Parathyroid adenoma (tissue), 2 donors: ENCODE measurements at regions not wholly inside any gene's neighbourhood (a gene's known extent, or its start where the extent isn't known, plus 50 kb on each side); places are given as distances from the start of the nearest gene placed in this dataset.

Experiments
- H2AFZ ChIP-seq: fragments of 300-600 bp; sonication (generic); one replicate; pipeline ENCODE4 v1.7.0; 2017; ENCODE audit warnings: antibody characterized with exemption, mild to moderate bottlenecking
- H3K27ac ChIP-seq: fragments of 300-600 bp; sonication (generic); one replicate; pipeline ENCODE4 v1.7.0; 2017
- H3K27me3 ChIP-seq: fragments of 300-600 bp; sonication (generic); one replicate; pipeline ENCODE4 v1.7.0; 2017; ENCODE audit warnings: low read length; ENCODE audit not compliant: control insufficient read depth, insufficient read depth
- H3K36me3 ChIP-seq: fragments of 300-600 bp; sonication (generic); one replicate; pipeline ENCODE4 v1.7.0; 2017; ENCODE audit warnings: low read length; ENCODE audit not compliant: control insufficient read depth, insufficient read depth
- H3K4me1 ChIP-seq: fragments of 300-600 bp; sonication (generic); one replicate; pipeline ENCODE4 v1.7.0; 2017; ENCODE audit warnings: control low read depth
- H3K4me2 ChIP-seq: fragments of 300-600 bp; sonication (generic); one replicate; pipeline ENCODE4 v1.7.0; 2017; ENCODE audit warnings: low read length
- H3K4me3 ChIP-seq: fragments of 300-600 bp; sonication (generic); one replicate; pipeline ENCODE4 v1.7.0; 2017; ENCODE audit warnings: low read depth, low read length
- H3K79me2 ChIP-seq: fragments of 300-600 bp; sonication (generic); one replicate; pipeline ENCODE4 v1.7.0; 2017; ENCODE audit warnings: control low read depth
- H3K9ac ChIP-seq: fragments of 300-600 bp; sonication (generic); one replicate; pipeline ENCODE4 v1.7.0; 2017; ENCODE audit warnings: mild to moderate bottlenecking
- H3K9me3 ChIP-seq: fragments of 300-600 bp; sonication (generic); one replicate; pipeline ENCODE4 v1.7.0; 2017; ENCODE audit warnings: low read length; ENCODE audit not compliant: control insufficient read depth
- TF ChIP-seq, protein P1 (sequence below): fragments of 300-600 bp; sonication (generic); IDR thresholded peaks from one replicate; pipeline ENCODE4 v1.7.0; 2017; ENCODE audit warnings: antibody characterized with exemption, mild to moderate bottlenecking
- donor health status: primary hyperparathyroidism.

DNA sequence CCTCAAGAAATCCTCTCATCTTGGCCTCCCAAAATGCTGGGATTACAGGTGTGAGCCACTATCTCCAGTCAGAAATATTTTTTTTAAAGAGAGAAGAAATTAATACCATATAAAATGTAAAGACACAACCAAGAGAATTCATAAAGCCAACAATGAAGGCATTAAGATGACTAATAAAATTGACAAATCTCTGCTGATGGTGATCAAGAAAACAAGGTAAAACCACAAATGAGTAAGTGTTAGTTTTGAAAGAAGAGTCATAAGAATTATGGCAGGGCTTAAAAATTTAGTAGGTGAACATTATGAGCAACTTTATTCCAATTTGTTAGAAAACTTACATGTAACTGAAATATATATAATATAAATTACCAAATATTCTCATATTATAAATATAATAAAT lies 752.8 kb upstream of the CELF4 start:
- H3K9me3 ChIP-seq = peaks cover 3% of the 10 kb centered on the region
- no peaks in the 10 kb centered on the region for H3K79me2 ChIP-seq
- no peak overlapping the region for H3K4me2 ChIP-seq
- TF ChIP-seq, protein P1, sequence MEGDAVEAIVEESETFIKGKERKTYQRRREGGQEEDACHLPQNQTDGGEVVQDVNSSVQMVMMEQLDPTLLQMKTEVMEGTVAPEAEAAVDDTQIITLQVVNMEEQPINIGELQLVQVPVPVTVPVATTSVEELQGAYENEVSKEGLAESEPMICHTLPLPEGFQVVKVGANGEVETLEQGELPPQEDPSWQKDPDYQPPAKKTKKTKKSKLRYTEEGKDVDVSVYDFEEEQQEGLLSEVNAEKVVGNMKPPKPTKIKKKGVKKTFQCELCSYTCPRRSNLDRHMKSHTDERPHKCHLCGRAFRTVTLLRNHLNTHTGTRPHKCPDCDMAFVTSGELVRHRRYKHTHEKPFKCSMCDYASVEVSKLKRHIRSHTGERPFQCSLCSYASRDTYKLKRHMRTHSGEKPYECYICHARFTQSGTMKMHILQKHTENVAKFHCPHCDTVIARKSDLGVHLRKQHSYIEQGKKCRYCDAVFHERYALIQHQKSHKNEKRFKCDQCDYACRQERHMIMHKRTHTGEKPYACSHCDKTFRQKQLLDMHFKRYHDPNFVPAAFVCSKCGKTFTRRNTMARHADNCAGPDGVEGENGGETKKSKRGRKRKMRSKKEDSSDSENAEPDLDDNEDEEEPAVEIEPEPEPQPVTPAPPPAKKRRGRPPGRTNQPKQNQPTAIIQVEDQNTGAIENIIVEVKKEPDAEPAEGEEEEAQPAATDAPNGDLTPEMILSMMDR = no peak
- H3K9ac ChIP-seq = no peak overlapping the region
- H2AFZ ChIP-seq = no peak overlapping the region
- H3K4me3 ChIP-seq = no peak overlapping the region
- H3K27me3 ChIP-seq = no peaks in the 10 kb centered on the region
- H3K4me1 ChIP-seq = no peaks in the 10 kb centered on the region
- H3K27ac ChIP-seq = no peak overlapping the region
- H3K36me3 ChIP-seq = no peaks in the 10 kb centered on the region

DNA sequence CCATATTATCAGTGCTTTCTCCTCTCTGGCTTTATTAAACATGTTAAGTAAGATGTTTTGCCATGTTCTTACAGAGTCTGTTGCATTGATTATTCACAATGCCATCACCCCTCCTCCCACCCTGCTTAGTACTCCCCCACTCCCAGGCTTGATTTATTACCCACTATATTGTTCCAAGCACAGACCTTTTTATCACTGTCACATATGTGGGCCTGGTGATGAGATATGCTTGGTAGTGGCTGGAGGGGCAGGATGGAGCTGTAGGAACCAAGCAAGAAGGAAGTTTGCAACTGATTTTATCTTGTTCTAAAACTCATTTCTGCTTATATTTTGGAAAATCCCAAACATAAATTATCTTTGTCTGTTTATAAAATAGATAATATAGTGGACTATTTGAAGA lies 748.2 kb upstream of the CELF4 start:
- H3K27me3 ChIP-seq = no peaks in the 10 kb centered on the region
- H3K27ac ChIP-seq = no peak overlapping the region
- H3K9ac ChIP-seq = no peak overlapping the region
- peaks cover 3% of the 10 kb centered on the region for H3K9me3 ChIP-seq
- H3K4me1 ChIP-seq = no peaks in the 10 kb centered on the region
- no peak overlapping the region for H3K4me3 ChIP-seq
- H2AFZ ChIP-seq = no peak overlapping the region
- H3K79me2 ChIP-seq = no peaks in the 10 kb centered on the region
- no peak overlapping the region for H3K4me2 ChIP-seq
- no peaks in the 10 kb centered on the region for H3K36me3 ChIP-seq
- TF ChIP-seq, protein P1 = no peak

- Histone ChIP-seq H3K4me1 (no peaks in the 10 kb centered on the region), H3K79me2 (no peaks in the 10 kb centered on the region), H3K36me3 (no peaks in the 10 kb centered on the region), H3K27me3 (no peaks in the 10 kb centered on the region), H3K9ac (no peak overlapping the region), H3K4me2 (no peak overlapping the region), H3K9me3 (peaks cover 3% of the 10 kb centered on the region), H2AFZ (no peak overlapping the region), H3K27ac (no peak overlapping the region), H3K4me3 (no peak overlapping the region)
- TF ChIP-seq, protein P1 = no peak
These were observed 746.9 kb upstream of the CELF4 start for GRCh38 chr18:38312532-38312931.

DNA sequence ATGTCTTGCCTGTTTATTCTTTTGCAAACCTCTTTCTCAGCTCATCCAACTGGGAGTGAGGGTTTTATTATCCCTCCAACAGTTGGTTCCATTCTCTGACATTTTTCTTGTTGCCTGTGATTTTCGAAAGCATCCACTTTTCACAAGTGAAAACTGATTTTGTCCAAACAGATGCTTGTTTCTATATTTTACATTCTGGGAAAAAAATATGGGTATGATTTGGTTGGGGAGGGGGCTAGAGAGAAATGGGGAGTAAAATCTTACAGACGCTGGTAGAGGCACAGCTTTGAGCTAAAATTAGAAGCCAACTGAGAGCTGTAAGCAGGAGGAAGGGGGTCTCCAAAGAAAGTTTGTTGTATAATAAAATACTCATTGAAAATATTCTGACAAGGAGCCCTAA lies 745.3 kb upstream of the CELF4 start:
- H3K4me3 ChIP-seq = no peak overlapping the region
- no peak overlapping the region for H3K27ac ChIP-seq
- H3K9ac ChIP-seq = no peak overlapping the region
- H3K27me3 ChIP-seq = no peaks in the 10 kb centered on the region
- no peaks in the 10 kb centered on the region for H3K36me3 ChIP-seq
- no peak overlapping the region for H3K4me2 ChIP-seq
- H3K79me2 ChIP-seq = no peaks in the 10 kb centered on the region
- H2AFZ ChIP-seq = no peak overlapping the region
- H3K9me3 ChIP-seq = peaks cover 3% of the 10 kb centered on the region
- TF ChIP-seq, protein P1 = no peak
- no peaks in the 10 kb centered on the region for H3K4me1 ChIP-seq

- Histone ChIP-seq H3K4me3 (no peak overlapping the region), H3K27ac (no peak overlapping the region), H3K4me1 (no peaks in the 10 kb centered on the region), H3K9me3 (no peaks in the 10 kb centered on the region), H3K4me2 (no peak overlapping the region), H3K9ac (no peak overlapping the region), H2AFZ (no peak overlapping the region), H3K36me3 (no peaks in the 10 kb centered on the region), H3K27me3 (no peaks in the 10 kb centered on the region), H3K79me2 (no peaks in the 10 kb centered on the region)
- TF ChIP-seq, protein P1 = no peak
These were observed 742.3 kb upstream of the CELF4 start for GRCh38 chr18:38307914-38308313.
